CD4-positive, alpha-beta T cell (primary cell): ENCODE measurements at regions not wholly inside any gene's neighbourhood (a gene's known extent, or its start where the extent isn't known, plus 50 kb on each side); places are given as distances from the start of the nearest gene placed in this dataset.

Source experiments
- ATAC-seq: fragments of 200-7000 bp; cut with Tn5 transposase; one replicate; pipeline ENCODE4 v1.10.0; 2022; ENCODE audit warnings: mild to moderate bottlenecking; ENCODE audit not compliant: poor library complexity
- CTCF ChIA-PET: fragments of 350-600 bp; sonication (Branson Sonifier 250); formaldehyde crosslinking; loops from one replicate; lab custom pipeline; 2021; ENCODE audit warnings: antibody characterized with exemption, inconsistent platforms; lab: Charles Lee
- POLR2A ChIA-PET: fragments of 350-600 bp; sonication (Branson Sonifier 250); formaldehyde crosslinking; loops from one replicate; lab custom pipeline; 2021; ENCODE audit warnings: antibody characterized with exemption, inconsistent platforms; lab: Charles Lee
- DNase-seq, 14 experiments: peaks; one replicate each; pipeline ENCODE4 v3.0.0-alpha.2; 2013 to 2020; ENCODE audit warnings: mixed read lengths in 2 of 14
- H3K27ac ChIP-seq, 2 donors: one replicate each; pipeline versions ENCODE4 v1.5.1 to v1.7.0; 2013; ENCODE audit warnings: low read length in 2 of 2, low read depth in 1 of 2, mild to moderate bottlenecking in 1 of 2
- H3K27me3 ChIP-seq, 2 experiments: 1 replicate in 1 of 2; 2 replicates in 1 of 2; pipeline versions ENCODE4 v1.6.1 to v1.7.0; 2013; ENCODE audit warnings: low read length in 2 of 2, control low read depth in 1 of 2, mild to moderate bottlenecking in 1 of 2, moderate library complexity in 1 of 2; ENCODE audit not compliant: insufficient read depth in 2 of 2, control insufficient read depth in 1 of 2
- H3K36me3 ChIP-seq: one replicate; pipeline ENCODE4 v1.6.1; 2013; ENCODE audit warnings: low read length, control low read depth; ENCODE audit not compliant: insufficient read depth
- H3K4me1 ChIP-seq: one replicate; pipeline ENCODE4 v1.6.1; 2013; ENCODE audit warnings: low read length, control low read depth; ENCODE audit not compliant: insufficient read depth
- H3K4me3 ChIP-seq: one replicate; pipeline ENCODE4 v1.5.1; 2013; ENCODE audit warnings: mild to moderate bottlenecking, low read length, moderate library complexity
- H3K9me3 ChIP-seq, 2 experiments: 1 replicate in 1 of 2; 2 replicates in 1 of 2; pipeline versions ENCODE4 v1.6.1 to v1.7.0; 2013; ENCODE audit warnings: low read length in 2 of 2, mild to moderate bottlenecking in 2 of 2, control low read depth in 1 of 2, moderate library complexity in 1 of 2; ENCODE audit not compliant: control insufficient read depth in 1 of 2, insufficient read depth in 1 of 2
- H3K27ac Mint-ChIP-seq: one replicate; pipeline ENCODE4 v1.8.0; 2020; ENCODE audit warnings: mixed read lengths
- H3K27me3 Mint-ChIP-seq: one replicate; pipeline ENCODE4 v1.8.0; 2021; ENCODE audit warnings: mixed read lengths
- H3K36me3 Mint-ChIP-seq: one replicate; pipeline ENCODE4 v1.8.0; 2021; ENCODE audit warnings: low read depth, mixed read lengths
- H3K4me1 Mint-ChIP-seq: one replicate; pipeline ENCODE4 v1.8.0; 2021; ENCODE audit warnings: low read depth, mixed read lengths
- H3K4me3 Mint-ChIP-seq: one replicate; pipeline ENCODE4 v1.8.0; 2020; ENCODE audit warnings: mild to moderate bottlenecking, mixed read lengths
- H3K9me3 Mint-ChIP-seq: one replicate; pipeline ENCODE4 v1.8.0; 2020; ENCODE audit warnings: mixed read lengths
- intact Hi-C, 2 experiments: fragments of 100-400 bp; cut with DNase I in 1 of 2; cut with micrococcal nuclease in 1 of 2; formaldehyde crosslinking; loops; one replicate each; pipeline versions ENCODE4 v1.15.1 to v1.9.0; 2023 to 2025; cut with DNase I, micrococcal nuclease
- TF ChIP-seq, protein P1 (sequence below): fragments of 200-600 bp; IDR thresholded peaks from one replicate; pipeline ENCODE4 v1.8.0; 2022; ENCODE audit warnings: antibody characterized with exemption, mild to moderate bottlenecking

DNA sequence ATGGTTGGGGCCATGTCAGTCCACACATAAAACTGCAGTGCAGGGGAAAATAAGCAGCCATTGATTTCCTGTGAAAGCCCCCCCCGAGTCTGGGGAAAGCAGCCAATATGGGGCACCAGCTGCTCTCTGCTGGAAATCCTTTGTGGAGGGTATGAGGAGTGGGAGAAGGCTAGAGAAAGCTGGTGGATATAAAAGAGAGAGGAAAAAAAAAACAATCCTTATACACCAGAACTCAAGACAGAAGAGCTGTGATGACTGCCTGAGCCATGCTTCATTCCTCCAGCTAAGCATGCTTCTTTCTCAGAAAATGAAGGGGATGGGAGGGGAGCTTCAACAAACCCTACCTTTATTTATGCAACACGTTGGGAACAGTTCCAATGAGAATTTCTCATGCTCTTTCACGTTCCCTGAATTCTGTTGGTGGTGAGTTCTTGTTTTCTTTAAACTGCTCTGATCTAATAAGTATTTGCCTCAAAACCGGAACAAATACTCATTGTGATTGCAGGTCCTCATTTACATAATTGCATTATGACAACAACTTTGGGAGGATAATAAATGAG is 688.0 kb upstream of the SEMA6A start:
- no peak overlapping the region for H3K4me3 ChIP-seq
- no peaks in the 10 kb centered on the region for H3K4me1 Mint-ChIP-seq
- no peaks in the 10 kb centered on the region for H3K36me3 Mint-ChIP-seq
- H3K9me3 ChIP-seq, result peaks cover 4 to 6% of the 10 kb centered on the region in 2 experiments
- H3K36me3 ChIP-seq, result no peaks in the 10 kb centered on the region
- TF ChIP-seq, protein P1, sequence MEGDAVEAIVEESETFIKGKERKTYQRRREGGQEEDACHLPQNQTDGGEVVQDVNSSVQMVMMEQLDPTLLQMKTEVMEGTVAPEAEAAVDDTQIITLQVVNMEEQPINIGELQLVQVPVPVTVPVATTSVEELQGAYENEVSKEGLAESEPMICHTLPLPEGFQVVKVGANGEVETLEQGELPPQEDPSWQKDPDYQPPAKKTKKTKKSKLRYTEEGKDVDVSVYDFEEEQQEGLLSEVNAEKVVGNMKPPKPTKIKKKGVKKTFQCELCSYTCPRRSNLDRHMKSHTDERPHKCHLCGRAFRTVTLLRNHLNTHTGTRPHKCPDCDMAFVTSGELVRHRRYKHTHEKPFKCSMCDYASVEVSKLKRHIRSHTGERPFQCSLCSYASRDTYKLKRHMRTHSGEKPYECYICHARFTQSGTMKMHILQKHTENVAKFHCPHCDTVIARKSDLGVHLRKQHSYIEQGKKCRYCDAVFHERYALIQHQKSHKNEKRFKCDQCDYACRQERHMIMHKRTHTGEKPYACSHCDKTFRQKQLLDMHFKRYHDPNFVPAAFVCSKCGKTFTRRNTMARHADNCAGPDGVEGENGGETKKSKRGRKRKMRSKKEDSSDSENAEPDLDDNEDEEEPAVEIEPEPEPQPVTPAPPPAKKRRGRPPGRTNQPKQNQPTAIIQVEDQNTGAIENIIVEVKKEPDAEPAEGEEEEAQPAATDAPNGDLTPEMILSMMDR, result no peak
- H3K4me3 Mint-ChIP-seq, result no peak overlapping the region
- H3K4me1 ChIP-seq, result no peaks in the 10 kb centered on the region
- DNase-seq (no peak), ATAC-seq (no peak)
- intact Hi-C loops, result no loop called here
- H3K27me3 Mint-ChIP-seq, result no peaks in the 10 kb centered on the region
- H3K27me3 ChIP-seq, result no peaks in the 10 kb centered on the region
- no peak overlapping the region for H3K27ac ChIP-seq
- H3K9me3 Mint-ChIP-seq, result peaks cover 2% of the 10 kb centered on the region
- ChIA-PET CTCF (no interaction called here), POLR2A (interaction anchor here (0.5 kb wide), 1 partner anchor 18 kb away, joined by 3 read pairs; no protein-coding TSS in a partner anchor)
- H3K27ac Mint-ChIP-seq, result no peak overlapping the region

DNA sequence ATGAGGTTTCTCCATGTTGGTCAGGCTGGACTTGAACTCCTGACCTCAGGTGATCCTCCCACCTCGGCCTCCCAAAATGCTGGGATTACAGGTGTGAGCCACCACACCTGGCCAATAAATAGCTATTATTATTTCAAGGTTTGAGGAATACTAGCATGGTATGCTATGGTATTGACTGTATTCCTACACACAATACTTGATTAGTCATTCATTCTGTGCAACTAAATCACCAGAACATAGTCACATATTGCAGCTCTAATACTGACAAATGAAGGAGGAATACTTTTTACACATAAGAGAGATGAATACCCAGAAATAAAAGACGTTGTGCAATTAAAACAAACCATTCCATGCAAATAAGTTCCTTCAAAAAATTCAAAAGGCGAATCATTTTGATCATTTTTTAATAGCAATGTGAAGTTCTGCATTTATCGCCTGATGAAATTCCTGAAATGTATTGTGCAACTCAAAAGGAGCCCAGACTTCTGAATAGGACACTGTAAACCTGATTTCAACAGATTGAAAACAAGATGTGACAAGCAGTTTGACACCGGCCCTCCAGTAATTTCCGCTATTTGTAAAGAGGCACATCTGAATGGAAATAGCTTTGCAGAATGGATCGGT is 687.4 kb upstream of the SEMA6A start:
- H3K27ac Mint-ChIP-seq, result no peak overlapping the region
- Histone ChIP-seq H3K4me3 (no peak overlapping the region), H3K27me3 (no peaks in the 10 kb centered on the region), H3K27ac (no peak overlapping the region), H3K4me1 (no peaks in the 10 kb centered on the region), H3K36me3 (no peaks in the 10 kb centered on the region), H3K9me3 (peaks cover 4 to 6% of the 10 kb centered on the region in 2 experiments)
- DNase-seq, result no peak
- H3K9me3 Mint-ChIP-seq, result peaks cover 2% of the 10 kb centered on the region
- TF ChIP-seq, protein P1, result no peak
- intact Hi-C loops, result no loop called here
- no peaks in the 10 kb centered on the region for H3K36me3 Mint-ChIP-seq
- no peaks in the 10 kb centered on the region for H3K27me3 Mint-ChIP-seq
- H3K4me1 Mint-ChIP-seq, result no peaks in the 10 kb centered on the region
- CTCF ChIA-PET, result no interaction called here
- H3K4me3 Mint-ChIP-seq, result no peak overlapping the region
- no peak for ATAC-seq
- POLR2A ChIA-PET, result no interaction called here

DNA sequence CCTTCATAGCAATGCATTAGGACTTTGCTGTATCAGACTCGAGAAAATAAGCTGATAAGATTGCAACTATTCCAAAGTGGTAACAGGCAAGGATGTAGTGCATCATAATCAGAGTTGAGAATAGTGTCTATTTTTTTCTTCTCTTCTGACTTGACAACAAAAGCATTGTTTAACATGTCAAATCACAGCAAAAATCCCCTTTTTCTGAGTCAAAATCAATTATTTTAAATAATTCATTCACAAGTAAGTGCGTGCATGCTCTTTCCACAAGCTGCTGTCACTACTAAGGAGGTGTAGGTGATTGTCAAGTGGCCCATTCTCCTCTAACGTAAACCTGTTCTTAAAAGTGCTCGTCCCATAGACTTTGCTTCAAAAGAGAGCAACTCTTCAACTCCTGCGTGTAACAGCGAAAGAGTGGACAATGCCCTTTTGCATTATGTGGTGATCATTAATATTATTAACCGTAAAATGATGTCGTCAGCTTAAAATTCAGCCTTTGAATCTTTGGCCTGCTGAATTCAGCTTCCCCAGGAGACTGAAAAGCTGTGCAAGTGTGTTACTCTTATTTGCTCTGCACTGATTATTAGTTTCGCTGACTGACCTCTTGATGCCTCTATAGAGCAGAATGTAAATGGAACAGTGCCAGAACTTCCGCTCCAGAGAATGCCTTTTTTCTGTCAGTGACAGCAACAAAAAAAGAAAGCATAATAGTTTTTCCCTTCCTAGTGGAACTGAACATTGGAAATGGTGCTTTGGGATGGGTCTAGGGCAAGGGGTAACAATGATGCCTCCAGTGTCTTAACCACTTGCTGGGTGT is 680.8 kb upstream of the SEMA6A start:
- Histone ChIP-seq H3K4me3 (no peak overlapping the region), H3K9me3 (no peaks in the 10 kb centered on the region), H3K36me3 (no peaks in the 10 kb centered on the region), H3K4me1 (no peaks in the 10 kb centered on the region), H3K27me3 (no peaks in the 10 kb centered on the region), H3K27ac (no peak overlapping the region)
- ATAC-seq, result no peak
- H3K27ac Mint-ChIP-seq, result no peak overlapping the region
- no peaks in the 10 kb centered on the region for H3K27me3 Mint-ChIP-seq
- ChIA-PET POLR2A (no interaction called here), CTCF (no interaction called here)
- H3K36me3 Mint-ChIP-seq, result no peaks in the 10 kb centered on the region
- H3K4me3 Mint-ChIP-seq, result no peak overlapping the region
- intact Hi-C loops, result no loop called here
- no peak for DNase-seq
- TF ChIP-seq, protein P1, result no peak
- H3K9me3 Mint-ChIP-seq, result no peaks in the 10 kb centered on the region
- H3K4me1 Mint-ChIP-seq, result no peaks in the 10 kb centered on the region
